ENCODE measurements at regions not wholly inside any gene's neighbourhood (a gene's known extent, or its start where the extent isn't known, plus 50 kb on each side); places are given as distances from the start of the nearest gene placed in this dataset.

DNA sequence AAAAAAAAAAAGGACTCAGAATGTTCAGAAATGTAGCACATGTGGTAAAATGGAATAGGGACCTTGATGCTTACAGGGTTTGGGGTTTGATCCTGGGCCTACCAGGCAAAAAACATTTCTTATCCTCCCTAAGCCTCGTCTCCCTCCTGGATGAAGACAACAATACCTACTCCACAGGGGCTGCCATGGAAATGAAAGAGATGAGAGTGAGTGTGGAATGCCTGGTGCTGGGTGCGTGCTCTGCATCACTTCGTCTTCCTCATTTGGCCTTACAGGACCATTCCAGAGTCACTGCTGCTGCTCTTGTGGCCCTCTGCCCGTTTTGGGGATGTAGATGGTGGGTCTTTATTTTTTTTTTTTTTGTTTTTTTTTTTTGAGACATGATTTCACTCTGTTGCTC, 692.9 kb upstream of the EEF2KMT start:
- TF ChIP-seq, protein P1, sequence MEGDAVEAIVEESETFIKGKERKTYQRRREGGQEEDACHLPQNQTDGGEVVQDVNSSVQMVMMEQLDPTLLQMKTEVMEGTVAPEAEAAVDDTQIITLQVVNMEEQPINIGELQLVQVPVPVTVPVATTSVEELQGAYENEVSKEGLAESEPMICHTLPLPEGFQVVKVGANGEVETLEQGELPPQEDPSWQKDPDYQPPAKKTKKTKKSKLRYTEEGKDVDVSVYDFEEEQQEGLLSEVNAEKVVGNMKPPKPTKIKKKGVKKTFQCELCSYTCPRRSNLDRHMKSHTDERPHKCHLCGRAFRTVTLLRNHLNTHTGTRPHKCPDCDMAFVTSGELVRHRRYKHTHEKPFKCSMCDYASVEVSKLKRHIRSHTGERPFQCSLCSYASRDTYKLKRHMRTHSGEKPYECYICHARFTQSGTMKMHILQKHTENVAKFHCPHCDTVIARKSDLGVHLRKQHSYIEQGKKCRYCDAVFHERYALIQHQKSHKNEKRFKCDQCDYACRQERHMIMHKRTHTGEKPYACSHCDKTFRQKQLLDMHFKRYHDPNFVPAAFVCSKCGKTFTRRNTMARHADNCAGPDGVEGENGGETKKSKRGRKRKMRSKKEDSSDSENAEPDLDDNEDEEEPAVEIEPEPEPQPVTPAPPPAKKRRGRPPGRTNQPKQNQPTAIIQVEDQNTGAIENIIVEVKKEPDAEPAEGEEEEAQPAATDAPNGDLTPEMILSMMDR (IDR thresholded peaks at IDR 0.05): no peak
- TF ChIP-seq POLR2AphosphoS5 (IDR thresholded peaks at IDR 0.05): no peak
